GM23338 (cell line): ENCODE measurements at regions not wholly inside any gene's neighbourhood (a gene's known extent, or its start where the extent isn't known, plus 50 kb on each side); places are given as distances from the start of the nearest gene placed in this dataset.

ENCODE experiments used
- ATAC-seq: fragments of 200-7000 bp; cut with Tn5 transposase; 3 replicates; pipeline ENCODE4 v1.9.1; 2020
- DNase-seq: peaks from one replicate; pipeline ENCODE4 v3.0.0-alpha.2; 2015; ENCODE audit warnings: low spot score
- H2AFZ ChIP-seq: fragments of 200-600 bp; sonication (generic); 2 replicates; pipeline ENCODE4 v1.8.0; 2016; ENCODE audit warnings: antibody characterized with exemption, mild to moderate bottlenecking, moderate library complexity
- H3F3A ChIP-seq: fragments of 200-600 bp; sonication (generic); replicated peaks from 2 replicates; pipeline ENCODE4 v1.8.0; 2017; ENCODE audit warnings: antibody characterized with exemption, mixed run types, low read depth
- H3K27ac ChIP-seq: fragments of 200-600 bp; sonication (generic); 2 replicates; pipeline ENCODE4 v1.6.1; 2016; ENCODE audit warnings: low read depth
- H3K27me3 ChIP-seq: fragments of 200-600 bp; sonication (generic); 2 replicates; pipeline ENCODE4 v1.8.0; 2016; ENCODE audit warnings: mild to moderate bottlenecking, mixed run types, moderate library complexity; ENCODE audit not compliant: insufficient read depth
- H3K36me3 ChIP-seq: fragments of 200-600 bp; sonication (generic); 2 replicates; pipeline ENCODE4 v1.8.0; 2016; ENCODE audit warnings: mild to moderate bottlenecking; ENCODE audit not compliant: insufficient read depth
- H3K4me1 ChIP-seq: fragments of 200-600 bp; sonication (generic); 2 replicates; pipeline ENCODE4 v1.8.0; 2016; ENCODE audit warnings: mild to moderate bottlenecking, moderate library complexity; ENCODE audit not compliant: insufficient read depth
- H3K4me2 ChIP-seq: fragments of 200-600 bp; sonication (generic); 2 replicates; pipeline ENCODE4 v1.7.1; 2017; ENCODE audit warnings: mixed run types
- H3K4me3 ChIP-seq: fragments of 200-600 bp; sonication (generic); 2 replicates; pipeline ENCODE4 v1.6.1; 2016; ENCODE audit warnings: mixed run types
- H3K79me2 ChIP-seq: fragments of 200-600 bp; sonication (generic); replicated peaks from 2 replicates; pipeline ENCODE4 v1.8.0; 2017; ENCODE audit warnings: mild to moderate bottlenecking; ENCODE audit not compliant: insufficient read depth
- H3K9me2 ChIP-seq: fragments of 200-600 bp; sonication (generic); 2 replicates; pipeline ENCODE4 v1.8.0; 2017; ENCODE audit not compliant: insufficient read depth
- H4K20me1 ChIP-seq: fragments of 200-600 bp; sonication (generic); replicated peaks from 2 replicates; pipeline ENCODE4 v1.8.0; 2017; ENCODE audit warnings: mild to moderate bottlenecking; ENCODE audit not compliant: insufficient read depth
- H3K27ac Mint-ChIP-seq: 2 replicates; pipeline ENCODE4 v1.8.0; 2020; ENCODE audit warnings: inconsistent platforms, mild to moderate bottlenecking, moderate library complexity, mixed read lengths
- H3K27me3 Mint-ChIP-seq: 3 replicates; pipeline ENCODE4 v1.8.0; 2022; ENCODE audit warnings: low read depth, mild to moderate bottlenecking, moderate library complexity, mixed read lengths, inconsistent platforms; ENCODE audit not compliant: insufficient read depth, poor library complexity
- H3K36me3 Mint-ChIP-seq: 3 replicates; pipeline ENCODE4 v1.8.0; 2021; ENCODE audit warnings: low read depth, mild to moderate bottlenecking, inconsistent platforms, moderate library complexity, mixed read lengths
- H3K4me1 Mint-ChIP-seq: 3 replicates; pipeline ENCODE4 v1.8.0; 2020; ENCODE audit warnings: mild to moderate bottlenecking, inconsistent platforms, mixed read lengths
- H3K4me3 Mint-ChIP-seq: 3 replicates; pipeline ENCODE4 v1.8.0; 2021; ENCODE audit warnings: moderate library complexity, mild to moderate bottlenecking, inconsistent platforms, mixed read lengths
- H3K9me3 Mint-ChIP-seq: 3 replicates; pipeline ENCODE4 v1.8.0; 2020; ENCODE audit warnings: moderate library complexity, mild to moderate bottlenecking, inconsistent platforms, mixed read lengths
- CREB1 ChIP-seq: fragments of 250-450 bp; sonication (Bioruptor Pico); IDR thresholded peaks from 2 replicates; pipeline ENCODE4 v1.5.0; 2020; ENCODE audit warnings: low read depth, mild to moderate bottlenecking, moderate library complexity
- EZH2phosphoT487 ChIP-seq: fragments of 200-600 bp; sonication (generic); IDR thresholded peaks from one replicate; pipeline ENCODE4 v1.8.1; 2018; ENCODE audit warnings: antibody characterized with exemption; ENCODE audit not compliant: unreplicated experiment
- JUNB ChIP-seq: IDR thresholded peaks from one replicate; pipeline ENCODE4 v1.6.1; 2016; ENCODE audit warnings: antibody characterized with exemption; ENCODE audit not compliant: unreplicated experiment
- NANOG ChIP-seq: IDR thresholded peaks from 2 replicates; pipeline ENCODE4 v1.6.1; 2016; ENCODE audit warnings: antibody characterized with exemption, borderline replicate concordance
- POLR2AphosphoS5 ChIP-seq: IDR thresholded peaks from 2 replicates; pipeline ENCODE4 v1.6.1; 2016; ENCODE audit warnings: antibody characterized with exemption, low read depth
- STAT1 ChIP-seq: IDR thresholded peaks from one replicate; pipeline ENCODE4 v1.6.1; 2016; ENCODE audit warnings: antibody characterized with exemption; ENCODE audit not compliant: unreplicated experiment
- ZNF114 ChIP-seq: fragments of 250-450 bp; sonication (Bioruptor Pico); IDR thresholded peaks from 2 replicates; pipeline ENCODE4 v1.5.0; 2020; ENCODE audit warnings: mild to moderate bottlenecking, moderate library complexity
- ZNF331 ChIP-seq: fragments of 250-450 bp; sonication (Bioruptor Pico); IDR thresholded peaks from 2 replicates; pipeline ENCODE4 v1.5.0; 2020; ENCODE audit warnings: low read depth, mild to moderate bottlenecking, moderate library complexity
- TF ChIP-seq, protein P1 (sequence below): fragments of 250-450 bp; sonication (Bioruptor Pico); IDR thresholded peaks from 2 replicates; pipeline ENCODE4 v1.5.0; 2020; ENCODE audit warnings: mild to moderate bottlenecking, moderate library complexity
- TF ChIP-seq, protein P2 (sequence below): IDR thresholded peaks from 2 replicates; pipeline ENCODE4 v1.6.1; 2016; ENCODE audit warnings: antibody characterized with exemption
- TF ChIP-seq, protein P3 (sequence below), 2 experiments: fragments of 200-600 bp in 1 of 2; sonication (generic) in 1 of 2; conservative IDR thresholded peaks; 2 replicates each; pipeline versions ENCODE4 v1.5.1 to v1.6.1; 2016 to 2017; ENCODE audit warnings: antibody characterized with exemption in 2 of 2, low read depth in 2 of 2, mild to moderate bottlenecking in 2 of 2, moderate library complexity in 1 of 2

DNA sequence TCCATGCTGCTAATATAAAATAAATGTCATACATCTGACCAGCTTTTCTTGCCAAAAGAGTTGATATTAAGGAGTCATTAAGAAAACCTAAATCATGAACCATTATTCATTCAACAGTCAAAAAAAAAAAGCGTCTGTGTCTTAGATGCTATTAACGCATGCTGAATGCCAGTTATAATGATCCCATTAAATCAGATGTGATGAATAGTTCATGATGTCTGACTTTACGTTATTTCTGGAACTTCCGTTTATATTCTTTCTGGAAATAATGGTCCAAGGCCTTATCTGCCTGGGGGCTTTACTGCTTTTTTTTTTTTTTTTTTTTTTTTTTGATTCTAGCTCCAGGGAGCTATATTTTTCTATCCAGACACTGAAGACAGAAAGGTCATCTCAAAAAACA is 877.1 kb downstream of the HACE1 start:
- no peak overlapping the region for H2AFZ ChIP-seq
- ATAC-seq (no peak), DNase-seq (no peak)
- Mint-ChIP-seq H3K9me3 (no peaks in the 10 kb centered on the region), H3K27ac (no peak overlapping the region), H3K4me1 (no peaks in the 10 kb centered on the region; the same call in 2 of the 3 replicates), H3K4me3 (no peak overlapping the region), H3K36me3 (no peaks in the 10 kb centered on the region), H3K27me3 (peaks cover 3% of the 10 kb centered on the region)
- H3K27ac ChIP-seq = no peak overlapping the region
- no peaks in the 10 kb centered on the region for H4K20me1 ChIP-seq
- H3K9me2 ChIP-seq = no peaks in the 10 kb centered on the region
- H3K79me2 ChIP-seq = no peaks in the 10 kb centered on the region
- TF ChIP-seq, protein P1, sequence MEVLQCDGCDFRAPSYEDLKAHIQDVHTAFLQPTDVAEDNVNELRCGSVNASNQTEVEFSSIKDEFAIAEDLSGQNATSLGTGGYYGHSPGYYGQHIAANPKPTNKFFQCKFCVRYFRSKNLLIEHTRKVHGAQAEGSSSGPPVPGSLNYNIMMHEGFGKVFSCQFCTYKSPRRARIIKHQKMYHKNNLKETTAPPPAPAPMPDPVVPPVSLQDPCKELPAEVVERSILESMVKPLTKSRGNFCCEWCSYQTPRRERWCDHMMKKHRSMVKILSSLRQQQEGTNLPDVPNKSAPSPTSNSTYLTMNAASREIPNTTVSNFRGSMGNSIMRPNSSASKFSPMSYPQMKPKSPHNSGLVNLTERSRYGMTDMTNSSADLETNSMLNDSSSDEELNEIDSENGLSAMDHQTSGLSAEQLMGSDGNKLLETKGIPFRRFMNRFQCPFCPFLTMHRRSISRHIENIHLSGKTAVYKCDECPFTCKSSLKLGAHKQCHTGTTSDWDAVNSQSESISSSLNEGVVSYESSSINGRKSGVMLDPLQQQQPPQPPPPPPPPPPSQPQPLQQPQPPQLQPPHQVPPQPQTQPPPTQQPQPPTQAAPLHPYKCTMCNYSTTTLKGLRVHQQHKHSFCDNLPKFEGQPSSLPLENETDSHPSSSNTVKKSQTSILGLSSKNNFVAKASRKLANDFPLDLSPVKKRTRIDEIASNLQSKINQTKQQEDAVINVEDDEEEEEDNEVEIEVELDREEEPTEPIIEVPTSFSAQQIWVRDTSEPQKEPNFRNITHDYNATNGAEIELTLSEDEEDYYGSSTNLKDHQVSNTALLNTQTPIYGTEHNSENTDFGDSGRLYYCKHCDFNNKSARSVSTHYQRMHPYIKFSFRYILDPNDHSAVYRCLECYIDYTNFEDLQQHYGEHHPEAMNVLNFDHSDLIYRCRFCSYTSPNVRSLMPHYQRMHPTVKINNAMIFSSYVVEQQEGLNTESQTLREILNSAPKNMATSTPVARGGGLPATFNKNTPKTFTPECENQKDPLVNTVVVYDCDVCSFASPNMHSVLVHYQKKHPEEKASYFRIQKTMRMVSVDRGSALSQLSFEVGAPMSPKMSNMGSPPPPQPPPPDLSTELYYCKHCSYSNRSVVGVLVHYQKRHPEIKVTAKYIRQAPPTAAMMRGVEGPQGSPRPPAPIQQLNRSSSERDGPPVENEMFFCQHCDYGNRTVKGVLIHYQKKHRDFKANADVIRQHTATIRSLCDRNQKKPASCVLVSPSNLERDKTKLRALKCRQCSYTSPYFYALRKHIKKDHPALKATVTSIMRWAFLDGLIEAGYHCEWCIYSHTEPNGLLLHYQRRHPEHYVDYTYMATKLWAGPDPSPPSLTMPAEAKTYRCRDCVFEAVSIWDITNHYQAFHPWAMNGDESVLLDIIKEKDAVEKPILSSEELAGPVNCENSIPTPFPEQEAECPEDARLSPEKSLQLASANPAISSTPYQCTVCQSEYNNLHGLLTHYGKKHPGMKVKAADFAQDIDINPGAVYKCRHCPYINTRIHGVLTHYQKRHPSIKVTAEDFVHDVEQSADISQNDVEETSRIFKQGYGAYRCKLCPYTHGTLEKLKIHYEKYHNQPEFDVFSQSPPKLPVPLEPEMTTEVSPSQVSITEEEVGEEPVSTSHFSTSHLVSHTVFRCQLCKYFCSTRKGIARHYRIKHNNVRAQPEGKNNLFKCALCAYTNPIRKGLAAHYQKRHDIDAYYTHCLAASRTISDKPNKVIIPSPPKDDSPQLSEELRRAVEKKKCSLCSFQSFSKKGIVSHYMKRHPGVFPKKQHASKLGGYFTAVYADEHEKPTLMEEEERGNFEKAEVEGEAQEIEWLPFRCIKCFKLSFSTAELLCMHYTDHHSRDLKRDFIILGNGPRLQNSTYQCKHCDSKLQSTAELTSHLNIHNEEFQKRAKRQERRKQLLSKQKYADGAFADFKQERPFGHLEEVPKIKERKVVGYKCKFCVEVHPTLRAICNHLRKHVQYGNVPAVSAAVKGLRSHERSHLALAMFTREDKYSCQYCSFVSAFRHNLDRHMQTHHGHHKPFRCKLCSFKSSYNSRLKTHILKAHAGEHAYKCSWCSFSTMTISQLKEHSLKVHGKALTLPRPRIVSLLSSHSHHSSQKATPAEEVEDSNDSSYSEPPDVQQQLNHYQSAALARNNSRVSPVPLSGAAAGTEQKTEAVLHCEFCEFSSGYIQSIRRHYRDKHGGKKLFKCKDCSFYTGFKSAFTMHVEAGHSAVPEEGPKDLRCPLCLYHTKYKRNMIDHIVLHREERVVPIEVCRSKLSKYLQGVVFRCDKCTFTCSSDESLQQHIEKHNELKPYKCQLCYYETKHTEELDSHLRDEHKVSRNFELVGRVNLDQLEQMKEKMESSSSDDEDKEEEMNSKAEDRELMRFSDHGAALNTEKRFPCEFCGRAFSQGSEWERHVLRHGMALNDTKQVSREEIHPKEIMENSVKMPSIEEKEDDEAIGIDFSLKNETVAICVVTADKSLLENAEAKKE (CRISPR knock-in tag) = no peak
- no peak for TF ChIP-seq EZH2phosphoT487
- TF ChIP-seq STAT1 = no peak
- no peak for TF ChIP-seq CREB1 (CRISPR knock-in tag)
- H3K27me3 ChIP-seq = no peaks in the 10 kb centered on the region
- H3K4me2 ChIP-seq = no peak overlapping the region
- H3K4me3 ChIP-seq = no peak overlapping the region
- H3K4me1 ChIP-seq = no peaks in the 10 kb centered on the region
- H3F3A ChIP-seq = no peaks in the 10 kb centered on the region
- H3K36me3 ChIP-seq = no peaks in the 10 kb centered on the region

DNA sequence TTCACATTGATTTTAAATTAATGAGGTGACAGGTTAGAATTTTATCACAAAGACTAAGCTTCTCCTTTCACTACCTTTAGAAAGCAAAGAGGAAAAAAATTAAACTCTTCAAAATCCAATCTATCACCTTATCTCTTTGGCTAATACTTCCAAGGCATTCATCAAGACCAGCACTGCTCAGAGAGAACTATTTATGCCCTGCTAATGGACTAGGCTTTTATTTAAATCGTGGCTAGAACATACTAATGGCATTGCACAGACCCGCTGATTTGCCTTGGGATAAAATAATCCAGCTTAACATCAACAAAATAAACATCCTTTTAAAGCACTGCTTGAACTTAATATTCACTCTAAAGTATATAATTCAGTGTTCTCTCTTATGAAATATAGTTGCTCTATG is 880.4 kb downstream of the HACE1 start:
- no peak overlapping the region for H3K27ac Mint-ChIP-seq
- Histone ChIP-seq H3K4me3 (no peak overlapping the region), H4K20me1 (no peaks in the 10 kb centered on the region), H2AFZ (no peak overlapping the region), H3K27ac (no peak overlapping the region), H3K79me2 (no peaks in the 10 kb centered on the region), H3K9me2 (no peaks in the 10 kb centered on the region), H3K4me2 (no peak overlapping the region), H3K36me3 (no peaks in the 10 kb centered on the region), H3K27me3 (no peaks in the 10 kb centered on the region), H3K4me1 (no peaks in the 10 kb centered on the region), H3F3A (no peaks in the 10 kb centered on the region)
- H3K4me1 Mint-ChIP-seq = no peaks in the 10 kb centered on the region; the same call in 2 of the 3 replicates
- H3K27me3 Mint-ChIP-seq = no peaks in the 10 kb centered on the region
- DNase-seq (no peak), ATAC-seq (no peak)
- no peak overlapping the region for H3K4me3 Mint-ChIP-seq
- H3K36me3 Mint-ChIP-seq = no peaks in the 10 kb centered on the region
- H3K9me3 Mint-ChIP-seq = no peaks in the 10 kb centered on the region
- TF ChIP-seq, protein P2, sequence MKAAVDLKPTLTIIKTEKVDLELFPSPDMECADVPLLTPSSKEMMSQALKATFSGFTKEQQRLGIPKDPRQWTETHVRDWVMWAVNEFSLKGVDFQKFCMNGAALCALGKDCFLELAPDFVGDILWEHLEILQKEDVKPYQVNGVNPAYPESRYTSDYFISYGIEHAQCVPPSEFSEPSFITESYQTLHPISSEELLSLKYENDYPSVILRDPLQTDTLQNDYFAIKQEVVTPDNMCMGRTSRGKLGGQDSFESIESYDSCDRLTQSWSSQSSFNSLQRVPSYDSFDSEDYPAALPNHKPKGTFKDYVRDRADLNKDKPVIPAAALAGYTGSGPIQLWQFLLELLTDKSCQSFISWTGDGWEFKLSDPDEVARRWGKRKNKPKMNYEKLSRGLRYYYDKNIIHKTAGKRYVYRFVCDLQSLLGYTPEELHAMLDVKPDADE = no peak
- TF ChIP-seq STAT1 (no peak), NANOG (no peak), CREB1 (CRISPR knock-in tag) (no peak), POLR2AphosphoS5 (no peak), JUNB (no peak), ZNF114 (CRISPR knock-in tag) (no peak), ZNF331 (CRISPR knock-in tag) (no peak)
- TF ChIP-seq, protein P3, sequence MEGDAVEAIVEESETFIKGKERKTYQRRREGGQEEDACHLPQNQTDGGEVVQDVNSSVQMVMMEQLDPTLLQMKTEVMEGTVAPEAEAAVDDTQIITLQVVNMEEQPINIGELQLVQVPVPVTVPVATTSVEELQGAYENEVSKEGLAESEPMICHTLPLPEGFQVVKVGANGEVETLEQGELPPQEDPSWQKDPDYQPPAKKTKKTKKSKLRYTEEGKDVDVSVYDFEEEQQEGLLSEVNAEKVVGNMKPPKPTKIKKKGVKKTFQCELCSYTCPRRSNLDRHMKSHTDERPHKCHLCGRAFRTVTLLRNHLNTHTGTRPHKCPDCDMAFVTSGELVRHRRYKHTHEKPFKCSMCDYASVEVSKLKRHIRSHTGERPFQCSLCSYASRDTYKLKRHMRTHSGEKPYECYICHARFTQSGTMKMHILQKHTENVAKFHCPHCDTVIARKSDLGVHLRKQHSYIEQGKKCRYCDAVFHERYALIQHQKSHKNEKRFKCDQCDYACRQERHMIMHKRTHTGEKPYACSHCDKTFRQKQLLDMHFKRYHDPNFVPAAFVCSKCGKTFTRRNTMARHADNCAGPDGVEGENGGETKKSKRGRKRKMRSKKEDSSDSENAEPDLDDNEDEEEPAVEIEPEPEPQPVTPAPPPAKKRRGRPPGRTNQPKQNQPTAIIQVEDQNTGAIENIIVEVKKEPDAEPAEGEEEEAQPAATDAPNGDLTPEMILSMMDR (conservative IDR thresholded peaks at IDR 0.05; ENCODE audit: low read depth in 2 of 2) = no peak
